TTC549 (cell line): ENCODE measurements at regions not wholly inside any gene's neighbourhood (a gene's known extent, or its start where the extent isn't known, plus 50 kb on each side); places are given as distances from the start of the nearest gene placed in this dataset.

Experiments
- FAIRE-seq: peaks from 2 replicates; lab custom pipeline; 2012; peaks lifted over from hg19 to GRCh38; lab: Jason Lieb, UNC

GRCh38 chr4:18366892-18367291, 345.3 kb upstream of the LCORL start:
- FAIRE-seq, result no peak

GRCh38 chr4:18366136-18366535, 344.6 kb upstream of the LCORL start:
- no peak for FAIRE-seq

- no peak for FAIRE-seq
Measured at GRCh38 chr4:18343581-18343980, 322.0 kb upstream of the LCORL start.

GRCh38 chr4:18342847-18343246, 321.3 kb upstream of the LCORL start:
- no peak for FAIRE-seq

GRCh38 chr4:18321956-18322530, 300.5 kb upstream of the LCORL start:
- no peak for FAIRE-seq

GRCh38 chr4:18319431-18319830, 297.9 kb upstream of the LCORL start:
- no peak for FAIRE-seq

GRCh38 chr4:18318682-18319388, 297.3 kb upstream of the LCORL start:
- FAIRE-seq, result no peak

- FAIRE-seq, result no peak
Measured at GRCh38 chr4:18314731-18315130, 293.2 kb upstream of the LCORL start.

- FAIRE-seq, result no peak
Measured at GRCh38 chr4:18297684-18298083, 276.1 kb upstream of the LCORL start.

GRCh38 chr4:18296411-18296810, 274.9 kb upstream of the LCORL start:
- FAIRE-seq, result no peak

- FAIRE-seq, result no peak
Measured at GRCh38 chr4:18294846-18295245, 273.3 kb upstream of the LCORL start.

- no peak for FAIRE-seq
Measured at GRCh38 chr4:18294021-18294420, 272.5 kb upstream of the LCORL start.

- FAIRE-seq, result no peak
Measured at GRCh38 chr4:18292411-18292810, 270.9 kb upstream of the LCORL start.

- FAIRE-seq, result no peak
Measured at GRCh38 chr4:18291981-18292380, 270.4 kb upstream of the LCORL start.

GRCh38 chr4:18291256-18291655, 269.7 kb upstream of the LCORL start:
- FAIRE-seq, result no peak

GRCh38 chr4:18285357-18285756, 263.8 kb upstream of the LCORL start:
- no peak for FAIRE-seq

GRCh38 chr4:18278244-18278643, 256.7 kb upstream of the LCORL start:
- no peak for FAIRE-seq

- no peak for FAIRE-seq
Measured at GRCh38 chr4:18262832-18263231, 241.3 kb upstream of the LCORL start.

- no peak for FAIRE-seq
Measured at GRCh38 chr4:18252052-18252451, 230.5 kb upstream of the LCORL start.

- FAIRE-seq, result no peak
Measured at GRCh38 chr4:18250564-18250963, 229.0 kb upstream of the LCORL start.

GRCh38 chr4:18248611-18249010, 227.1 kb upstream of the LCORL start:
- FAIRE-seq, result no peak

- no peak for FAIRE-seq
Measured at GRCh38 chr4:18247189-18247588, 225.6 kb upstream of the LCORL start.

GRCh38 chr4:18242919-18243693, 221.6 kb upstream of the LCORL start:
- no peak for FAIRE-seq

GRCh38 chr4:18241727-18242126, 220.2 kb upstream of the LCORL start:
- no peak for FAIRE-seq
